ENCODE measurements at regions not wholly inside any gene's neighbourhood (a gene's known extent, or its start where the extent isn't known, plus 50 kb on each side); places are given as distances from the start of the nearest gene placed in this dataset.
"Not testable (repeated sequence)": the region's sequence is repeated elsewhere in the genome, so short reads cannot be mapped to it uniquely, and the experiment has no call there.

- no peak for DNase-seq
Observed at GRCh38 chr16:87144232-87144631, 173.0 kb downstream of the C16orf95 start.

DNA sequence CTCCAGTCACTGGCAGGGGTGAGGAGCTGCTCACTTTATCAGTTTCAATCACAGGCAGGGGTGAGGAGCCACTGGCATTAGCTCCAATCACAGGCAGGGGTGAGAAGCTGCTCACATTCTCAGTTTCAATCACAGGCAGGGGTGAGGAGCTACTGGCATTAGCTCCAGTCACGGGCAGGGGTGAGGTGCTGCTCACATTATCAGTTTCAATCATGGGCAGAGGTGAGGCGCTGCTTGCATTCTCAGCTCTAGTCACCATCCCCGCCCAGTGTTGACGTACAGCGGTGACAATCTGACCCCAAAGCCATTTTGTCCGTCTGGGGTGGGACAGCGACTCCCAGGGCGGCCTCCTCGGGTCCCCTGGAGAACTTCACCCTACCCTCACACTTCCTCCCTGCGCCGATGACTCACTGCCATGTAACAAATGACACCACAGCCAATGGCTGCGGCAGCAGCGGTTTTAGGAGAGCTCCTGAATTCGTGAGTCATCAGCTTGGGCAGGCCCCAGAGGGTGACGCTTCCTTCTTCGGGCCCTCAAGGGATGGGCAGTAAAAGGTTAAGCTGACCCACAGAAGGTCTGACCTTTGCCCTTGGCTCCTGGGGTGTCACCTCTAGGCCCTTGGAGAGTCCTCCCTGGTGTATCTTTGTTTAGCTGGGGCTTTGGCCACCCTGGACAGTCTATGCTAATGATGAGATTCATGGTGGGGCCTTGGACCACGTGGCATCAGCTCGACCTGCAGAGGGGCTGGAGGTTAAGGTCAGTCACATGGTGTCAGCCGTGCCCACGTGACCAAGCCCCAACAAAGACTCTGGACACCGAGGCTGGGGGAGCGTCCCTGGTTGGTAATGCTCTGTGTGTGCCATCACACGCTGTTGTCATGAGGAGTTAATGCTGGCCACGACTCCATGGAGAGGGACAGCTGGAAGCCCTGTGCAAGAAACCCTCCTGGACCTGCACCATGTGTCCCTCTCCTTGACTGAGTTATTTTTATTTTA lies 171.7 kb downstream of the C16orf95 start:
- no peak for DNase-seq

- DNase-seq, result no peak
Observed at GRCh38 chr16:87146676-87147075, 170.5 kb downstream of the C16orf95 start.

DNA sequence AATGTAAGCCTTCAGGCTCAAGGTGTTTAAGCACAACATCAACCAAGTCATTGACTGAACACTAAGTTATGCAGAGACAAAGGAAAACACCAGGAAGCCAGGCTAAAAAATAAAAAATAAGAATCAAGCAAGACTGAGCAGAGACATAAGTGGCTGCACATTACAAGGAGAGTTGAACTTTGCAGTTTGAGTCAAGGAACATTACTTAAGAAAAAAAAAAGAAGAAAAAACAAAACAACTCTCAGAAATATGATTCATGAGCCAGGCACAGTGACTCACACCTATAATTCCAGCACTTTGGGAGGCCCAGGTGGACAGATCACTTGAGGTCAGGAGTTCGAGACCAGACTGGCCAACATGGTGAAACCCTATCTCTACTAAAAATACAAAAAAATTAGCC lies 168.1 kb downstream of the C16orf95 start:
- DNase-seq, result no peak

DNA sequence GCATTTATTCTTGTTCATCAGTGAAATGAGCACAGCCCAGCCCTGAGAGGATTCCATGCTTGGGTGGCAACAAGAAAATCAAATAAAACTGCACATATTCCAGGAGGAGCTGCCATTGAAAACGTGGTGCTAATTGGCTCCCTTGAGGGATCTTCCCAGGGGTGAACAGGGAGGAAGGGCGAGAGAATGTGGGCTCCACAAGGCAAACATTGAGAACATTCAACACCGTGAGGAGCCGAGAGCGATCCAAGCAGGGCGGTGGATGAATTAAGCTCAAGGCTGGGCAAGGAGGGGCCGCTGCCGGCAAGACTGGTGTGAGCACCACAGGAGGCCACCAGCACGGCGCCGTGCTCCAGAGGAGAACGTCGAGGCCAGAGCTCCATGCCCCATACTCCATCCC lies 166.9 kb downstream of the C16orf95 start:
- no peak for DNase-seq

GRCh38 chr16:87150681-87151280 lies 166.4 kb downstream of the C16orf95 start:
- no peak for DNase-seq

DNA sequence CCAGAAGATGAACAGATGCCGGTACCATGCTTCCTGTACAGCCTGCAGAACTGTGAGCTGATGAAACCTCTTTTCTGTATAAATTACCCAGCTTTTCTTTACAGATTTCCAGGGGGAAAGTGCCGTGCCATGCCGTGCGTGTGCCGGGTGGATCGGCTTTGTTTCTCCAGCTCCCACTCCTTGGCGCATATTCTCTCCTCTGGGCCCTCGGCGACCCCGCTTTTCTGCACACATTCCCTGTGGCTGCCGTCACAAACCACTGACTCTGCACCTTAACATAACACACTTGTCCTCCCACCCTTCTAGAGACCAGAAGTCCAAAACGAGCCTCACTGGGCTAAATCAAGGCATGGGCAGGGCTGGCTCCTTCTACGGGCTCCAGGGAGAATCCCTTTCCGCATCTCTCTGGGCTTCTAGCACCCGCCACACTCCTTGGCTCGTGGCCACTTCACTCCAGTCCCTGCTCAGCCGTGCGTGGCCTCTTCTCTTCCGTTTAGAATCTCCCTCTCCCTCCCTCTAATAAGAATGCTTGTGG lies 164.9 kb downstream of the C16orf95 start:
- no peak for DNase-seq

GRCh38 chr16:87153326-87153725 lies 163.9 kb downstream of the C16orf95 start:
- no peak for DNase-seq

GRCh38 chr16:87155315-87155714 lies 161.9 kb downstream of the C16orf95 start:
- DNase-seq, result not testable (repeated sequence)

GRCh38 chr16:87156195-87156594 lies 161.0 kb downstream of the C16orf95 start:
- no peak for DNase-seq

GRCh38 chr16:87160234-87160636 lies 157.0 kb downstream of the C16orf95 start:
- no peak for DNase-seq

DNA sequence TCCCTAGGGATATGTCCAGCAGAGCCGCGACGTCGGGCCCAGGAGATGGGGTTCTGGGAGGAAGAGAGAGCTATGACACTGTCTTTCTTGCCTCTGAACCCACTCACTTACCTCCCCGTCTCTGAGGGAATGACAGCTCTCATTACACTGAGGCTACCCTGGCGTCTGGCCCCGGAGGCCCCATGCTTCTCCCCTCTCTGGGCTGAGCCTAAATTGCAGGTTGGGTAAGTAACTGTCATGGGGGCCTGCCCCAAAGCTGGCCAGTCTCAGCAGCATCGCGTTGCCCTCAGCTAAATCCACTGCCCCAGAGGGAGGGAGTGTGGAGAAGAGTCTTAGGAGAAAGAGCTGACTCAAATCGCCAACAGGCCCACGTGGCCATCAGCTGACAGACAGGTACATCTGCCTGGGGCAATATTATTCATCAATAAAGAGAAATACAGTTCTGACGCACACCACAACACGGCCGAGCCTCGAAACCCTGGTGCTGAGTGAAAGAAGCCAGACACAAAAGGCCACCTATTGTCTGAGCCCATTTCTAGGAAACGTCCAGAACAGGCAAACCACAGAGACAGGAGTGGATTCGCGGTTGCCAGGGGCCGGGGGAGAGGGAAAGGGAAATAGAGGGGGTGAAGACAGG lies 156.4 kb downstream of the C16orf95 start:
- peak; percentile 22 for DNase-seq

GRCh38 chr16:87161410-87161809 lies 155.8 kb downstream of the C16orf95 start:
- DNase-seq, result not testable (repeated sequence)

GRCh38 chr16:87161822-87162676 lies 155.1 kb downstream of the C16orf95 start:
- peak; percentile 47 for DNase-seq

- DNase-seq, result not testable (repeated sequence)
Observed at GRCh38 chr16:87162799-87163198, 154.4 kb downstream of the C16orf95 start.

DNA sequence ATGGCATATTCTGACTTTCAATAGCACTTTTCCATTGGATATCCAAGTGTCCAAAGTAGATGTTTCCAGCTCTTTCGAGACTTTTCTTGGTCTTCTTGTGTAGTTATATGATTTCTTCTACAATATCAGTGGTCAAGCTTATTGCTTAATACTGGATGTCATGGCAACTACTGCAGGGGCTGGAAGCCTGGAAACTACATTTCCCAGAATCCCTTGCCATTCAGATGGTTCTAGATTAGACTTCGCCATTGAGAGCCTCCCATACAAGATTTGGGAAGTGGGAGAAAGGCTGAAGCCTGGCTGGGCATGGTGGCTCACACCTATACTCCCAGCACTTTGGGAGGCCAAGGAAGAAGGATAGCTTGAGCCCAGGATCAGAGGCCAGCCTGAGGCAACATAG lies 153.6 kb downstream of the C16orf95 start:
- DNase-seq, result peak; percentile 28

GRCh38 chr16:87165151-87165550 lies 152.0 kb downstream of the C16orf95 start:
- no peak for DNase-seq

DNA sequence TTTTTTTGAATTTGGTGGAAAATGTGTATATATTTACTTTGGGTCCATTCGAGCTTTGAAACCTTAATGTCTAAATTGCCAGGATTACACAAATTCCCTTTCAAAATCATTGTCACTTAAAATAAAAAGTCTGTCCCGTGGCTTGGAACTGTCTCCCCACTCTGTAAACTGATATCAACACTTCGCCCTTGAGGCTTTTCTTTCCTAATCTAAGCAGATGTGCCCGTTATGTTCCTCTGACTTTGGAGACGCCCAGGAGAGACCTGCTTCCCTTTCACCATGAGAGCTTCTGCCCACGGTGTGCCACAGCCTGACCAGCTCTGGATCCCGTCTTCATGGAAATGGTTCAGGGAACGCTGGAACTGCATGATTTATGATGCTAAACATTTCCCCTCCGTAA lies 151.3 kb downstream of the C16orf95 start:
- no peak for DNase-seq

GRCh38 chr16:87166321-87166720 lies 150.9 kb downstream of the C16orf95 start:
- no peak for DNase-seq

GRCh38 chr16:87166934-87167333 lies 150.3 kb downstream of the C16orf95 start:
- DNase-seq, result no peak

GRCh38 chr16:87169509-87169995 lies 147.6 kb downstream of the C16orf95 start:
- no peak for DNase-seq

GRCh38 chr16:87170310-87170709 lies 146.9 kb downstream of the C16orf95 start:
- no peak for DNase-seq
